ENCODE measurements at regions not wholly inside any gene's neighbourhood (a gene's known extent, or its start where the extent isn't known, plus 50 kb on each side); places are given as distances from the start of the nearest gene placed in this dataset.

DNA sequence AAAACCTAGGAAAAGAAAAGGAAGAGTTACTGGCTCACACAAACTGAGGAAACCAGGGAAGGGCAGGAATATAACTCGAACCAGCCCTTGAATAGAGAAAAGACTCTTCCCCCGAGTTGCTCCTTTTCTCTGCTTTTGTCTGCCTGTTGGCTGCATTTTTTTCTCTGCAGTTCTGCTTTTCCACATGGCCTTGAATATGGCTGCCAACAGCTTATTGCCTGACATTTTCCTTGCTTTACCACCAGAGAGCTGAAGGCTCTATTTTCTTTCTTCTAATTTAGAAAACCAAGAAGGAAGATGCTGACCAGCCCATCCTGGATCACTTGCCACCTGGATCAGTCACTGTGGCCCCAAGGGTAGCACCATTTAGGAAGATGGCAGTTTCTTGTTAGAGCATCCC lies 164.8 kb upstream of the MAN1A1 start:
- TF ChIP-seq, protein P1, sequence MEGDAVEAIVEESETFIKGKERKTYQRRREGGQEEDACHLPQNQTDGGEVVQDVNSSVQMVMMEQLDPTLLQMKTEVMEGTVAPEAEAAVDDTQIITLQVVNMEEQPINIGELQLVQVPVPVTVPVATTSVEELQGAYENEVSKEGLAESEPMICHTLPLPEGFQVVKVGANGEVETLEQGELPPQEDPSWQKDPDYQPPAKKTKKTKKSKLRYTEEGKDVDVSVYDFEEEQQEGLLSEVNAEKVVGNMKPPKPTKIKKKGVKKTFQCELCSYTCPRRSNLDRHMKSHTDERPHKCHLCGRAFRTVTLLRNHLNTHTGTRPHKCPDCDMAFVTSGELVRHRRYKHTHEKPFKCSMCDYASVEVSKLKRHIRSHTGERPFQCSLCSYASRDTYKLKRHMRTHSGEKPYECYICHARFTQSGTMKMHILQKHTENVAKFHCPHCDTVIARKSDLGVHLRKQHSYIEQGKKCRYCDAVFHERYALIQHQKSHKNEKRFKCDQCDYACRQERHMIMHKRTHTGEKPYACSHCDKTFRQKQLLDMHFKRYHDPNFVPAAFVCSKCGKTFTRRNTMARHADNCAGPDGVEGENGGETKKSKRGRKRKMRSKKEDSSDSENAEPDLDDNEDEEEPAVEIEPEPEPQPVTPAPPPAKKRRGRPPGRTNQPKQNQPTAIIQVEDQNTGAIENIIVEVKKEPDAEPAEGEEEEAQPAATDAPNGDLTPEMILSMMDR (conservative IDR thresholded peaks at IDR 0.05; ENCODE audit: low read depth in 2 of 2), result no peak
- TF ChIP-seq CREB1 (CRISPR knock-in tag; IDR thresholded peaks at IDR 0.05; ENCODE audit: low read depth) (no peak), EZH2 (IDR thresholded peaks at IDR 0.05; ENCODE audit: low read depth, unreplicated experiment) (no peak), REST (IDR thresholded peaks at IDR 0.05; ENCODE audit: unreplicated experiment) (no peak)
